ENCODE measurements at regions not wholly inside any gene's neighbourhood (a gene's known extent, or its start where the extent isn't known, plus 50 kb on each side); places are given as distances from the start of the nearest gene placed in this dataset.

DNA sequence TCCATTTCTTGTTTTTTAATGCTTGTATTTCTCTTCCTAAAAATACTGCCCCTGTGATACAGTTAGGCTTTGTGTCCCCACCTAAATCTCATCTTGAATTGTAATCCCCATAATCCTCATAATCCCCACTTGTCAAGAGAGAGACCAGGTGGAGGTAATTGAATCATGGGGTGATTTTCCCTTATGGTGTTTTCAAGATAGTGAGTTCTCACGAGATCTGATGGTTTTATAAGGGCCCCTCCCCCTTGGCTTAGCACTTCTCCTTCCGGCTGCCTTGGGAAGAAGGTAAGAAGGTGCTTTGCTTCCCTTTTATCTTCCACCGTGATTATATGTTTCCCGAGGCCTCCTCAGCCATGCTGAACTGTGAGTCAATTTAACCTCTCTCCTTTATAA is 227.4 kb downstream of the MAN2A1 start:
- DNase-seq (ENCODE audit: low spot score), result no peak
- Histone ChIP-seq H3K4me3 (ENCODE audit: low read depth, low read length, poor library complexity, severe bottlenecking) (no peak overlapping the region), H3K36me3 (ENCODE audit: insufficient read depth, low read length) (no peaks in the 10 kb centered on the region), H2AFZ (ENCODE audit: low read length) (no peak overlapping the region), H3K4me1 (ENCODE audit: insufficient read depth, low read length, poor library complexity, severe bottlenecking) (peaks cover 26% of the 10 kb centered on the region), H3K9me3 (ENCODE audit: low read length) (no peaks in the 10 kb centered on the region), H3K79me2 (ENCODE audit: insufficient read depth, low read depth, low read length) (no peaks in the 10 kb centered on the region), H3K4me2 (ENCODE audit: low read length) (no peak overlapping the region), H3K9me2 (ENCODE audit: insufficient read depth, low read length) (no peaks in the 10 kb centered on the region), H3K27ac (ENCODE audit: low read depth, low read length, poor library complexity, severe bottlenecking) (no peak overlapping the region), H4K20me1 (ENCODE audit: insufficient read depth, low read length) (no peaks in the 10 kb centered on the region)
- intact Hi-C loops (cut with micrococcal nuclease; ENCODE audit: unreplicated experiment), result no loop called here
- no TSS peak for BruUV-seq (replicated peaks)
- POLR2A ChIA-PET, result no interaction called here
- CTCF ChIA-PET (ENCODE audit: unreplicated experiment), result no interaction called here
- TF ChIP-seq, protein P1, sequence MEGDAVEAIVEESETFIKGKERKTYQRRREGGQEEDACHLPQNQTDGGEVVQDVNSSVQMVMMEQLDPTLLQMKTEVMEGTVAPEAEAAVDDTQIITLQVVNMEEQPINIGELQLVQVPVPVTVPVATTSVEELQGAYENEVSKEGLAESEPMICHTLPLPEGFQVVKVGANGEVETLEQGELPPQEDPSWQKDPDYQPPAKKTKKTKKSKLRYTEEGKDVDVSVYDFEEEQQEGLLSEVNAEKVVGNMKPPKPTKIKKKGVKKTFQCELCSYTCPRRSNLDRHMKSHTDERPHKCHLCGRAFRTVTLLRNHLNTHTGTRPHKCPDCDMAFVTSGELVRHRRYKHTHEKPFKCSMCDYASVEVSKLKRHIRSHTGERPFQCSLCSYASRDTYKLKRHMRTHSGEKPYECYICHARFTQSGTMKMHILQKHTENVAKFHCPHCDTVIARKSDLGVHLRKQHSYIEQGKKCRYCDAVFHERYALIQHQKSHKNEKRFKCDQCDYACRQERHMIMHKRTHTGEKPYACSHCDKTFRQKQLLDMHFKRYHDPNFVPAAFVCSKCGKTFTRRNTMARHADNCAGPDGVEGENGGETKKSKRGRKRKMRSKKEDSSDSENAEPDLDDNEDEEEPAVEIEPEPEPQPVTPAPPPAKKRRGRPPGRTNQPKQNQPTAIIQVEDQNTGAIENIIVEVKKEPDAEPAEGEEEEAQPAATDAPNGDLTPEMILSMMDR (conservative IDR thresholded peaks at IDR 0.05; ENCODE audit: low read length), result no peak
- no peak for TF ChIP-seq EZH2phosphoT487 (IDR thresholded peaks at IDR 0.05; ENCODE audit: borderline replicate concordance, low read depth, low read length)

DNA sequence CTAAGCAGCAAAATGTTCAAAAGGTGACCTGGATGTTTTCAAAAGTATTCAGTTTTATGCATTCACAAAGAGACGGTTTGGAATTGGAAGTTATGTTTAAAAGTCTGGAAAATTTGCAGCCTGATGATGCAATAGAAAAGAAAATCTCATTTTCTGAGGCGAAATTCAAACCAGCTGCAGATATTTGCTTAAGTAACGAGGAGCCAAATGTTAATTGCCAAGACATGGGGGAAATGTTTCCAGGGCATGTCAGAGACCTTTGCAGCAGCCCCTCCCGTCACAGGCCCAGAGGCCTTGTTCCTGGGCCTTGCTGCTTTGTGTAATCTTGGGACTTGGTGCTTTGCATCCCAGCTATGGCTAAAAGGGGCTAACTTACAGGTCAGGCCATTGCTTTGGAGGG is 228.2 kb downstream of the MAN2A1 start:
- Histone ChIP-seq H3K36me3 (ENCODE audit: insufficient read depth, low read length) (no peaks in the 10 kb centered on the region), H3K27ac (ENCODE audit: low read depth, low read length, poor library complexity, severe bottlenecking) (no peak overlapping the region), H3K4me2 (ENCODE audit: low read length) (peak overlapping the region; percentile 20; the same call in 1 of the 2 replicates), H4K20me1 (ENCODE audit: insufficient read depth, low read length) (no peaks in the 10 kb centered on the region), H3K4me3 (ENCODE audit: low read depth, low read length, poor library complexity, severe bottlenecking) (no peak overlapping the region), H3K4me1 (ENCODE audit: insufficient read depth, low read length, poor library complexity, severe bottlenecking) (peaks cover 29% of the 10 kb centered on the region), H3K9me2 (ENCODE audit: insufficient read depth, low read length) (no peaks in the 10 kb centered on the region), H3K79me2 (ENCODE audit: insufficient read depth, low read depth, low read length) (no peaks in the 10 kb centered on the region), H3K9me3 (ENCODE audit: low read length) (no peaks in the 10 kb centered on the region), H2AFZ (ENCODE audit: low read length) (no peak overlapping the region)
- TF ChIP-seq EZH2phosphoT487 (IDR thresholded peaks at IDR 0.05; ENCODE audit: borderline replicate concordance, low read depth, low read length), result no peak
- TF ChIP-seq, protein P1 (conservative IDR thresholded peaks at IDR 0.05; ENCODE audit: low read length), result no peak
- DNase-seq (ENCODE audit: low spot score), result no peak
- no TSS peak for BruUV-seq (replicated peaks)
- ChIA-PET POLR2A (no interaction called here), CTCF (ENCODE audit: unreplicated experiment) (no interaction called here)
- intact Hi-C loops (cut with micrococcal nuclease; ENCODE audit: unreplicated experiment), result no loop called here

DNA sequence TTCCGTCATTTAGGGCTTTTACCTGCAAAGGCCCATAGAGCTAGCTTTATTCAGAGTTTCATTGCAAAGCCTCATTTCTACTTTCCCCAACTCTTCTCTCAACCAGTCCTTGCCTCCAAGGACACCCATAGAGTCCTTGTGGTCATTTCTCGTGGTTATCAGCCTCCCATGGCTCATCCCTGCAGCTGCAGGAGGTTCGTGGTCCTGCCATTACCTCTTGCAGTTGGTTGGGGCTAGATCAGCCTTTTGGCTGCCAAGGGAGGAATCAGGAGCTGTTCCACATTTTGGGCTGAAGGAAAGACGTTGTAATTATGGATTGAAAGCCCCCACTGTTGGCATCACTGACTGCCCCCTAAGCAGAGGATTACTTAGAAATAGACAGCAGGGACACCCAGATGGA is 231.0 kb downstream of the MAN2A1 start:
- Histone ChIP-seq H3K9me3 (ENCODE audit: low read length) (no peaks in the 10 kb centered on the region), H3K4me1 (ENCODE audit: insufficient read depth, low read length, poor library complexity, severe bottlenecking) (peaks cover 34% of the 10 kb centered on the region), H3K4me2 (ENCODE audit: low read length) (peak overlapping the region; percentile 62; the same call in 1 of the 2 replicates), H2AFZ (ENCODE audit: low read length) (peak overlapping the region; percentile 90; the same call in 1 of the 2 replicates), H3K4me3 (ENCODE audit: low read depth, low read length, poor library complexity, severe bottlenecking) (no peak overlapping the region), H3K79me2 (ENCODE audit: insufficient read depth, low read depth, low read length) (no peaks in the 10 kb centered on the region), H4K20me1 (ENCODE audit: insufficient read depth, low read length) (no peaks in the 10 kb centered on the region), H3K27ac (ENCODE audit: low read depth, low read length, poor library complexity, severe bottlenecking) (peak overlapping the region; percentile 92), H3K36me3 (ENCODE audit: insufficient read depth, low read length) (no peaks in the 10 kb centered on the region), H3K9me2 (ENCODE audit: insufficient read depth, low read length) (no peaks in the 10 kb centered on the region)
- TF ChIP-seq, protein P1 (conservative IDR thresholded peaks at IDR 0.05; ENCODE audit: low read length), result no peak
- no peak for TF ChIP-seq EZH2phosphoT487 (IDR thresholded peaks at IDR 0.05; ENCODE audit: borderline replicate concordance, low read depth, low read length)
- DNase-seq (ENCODE audit: low spot score), result no peak
- intact Hi-C loops (cut with micrococcal nuclease; ENCODE audit: unreplicated experiment), result loop anchor here (1.0 to 10.0 kb wide), 4 partner anchors 134 to 1538 kb away; partner anchors contain the start of genes FBXL17 and MAN2A1
- ChIA-PET POLR2A (interaction anchor here (1.1 to 2.0 kb wide), 3 partner anchors 9 to 127 kb away, joined by 3 to 7 read pairs (median 4); no protein-coding TSS in a partner anchor), CTCF (ENCODE audit: unreplicated experiment) (interaction anchor here (0.7 kb wide), 1 partner anchor 1364 kb away, joined by 4 read pairs; no protein-coding TSS in a partner anchor)
- BruUV-seq (replicated peaks), result no TSS peak
